PFSK-1 (cell line): ENCODE measurements at regions not wholly inside any gene's neighbourhood (a gene's known extent, or its start where the extent isn't known, plus 50 kb on each side); places are given as distances from the start of the nearest gene placed in this dataset.

ENCODE experiments used
- FOXP2 ChIP-seq: optimal IDR thresholded peaks from 2 replicates; pipeline ENCODE3; 2011; ENCODE audit warnings: borderline replicate concordance, control low read depth, inconsistent platforms; ENCODE audit not compliant: insufficient read depth; ENCODE audit errors: extremely low read length, extremely low read depth
- POLR2AphosphoS5 ChIP-seq: IDR thresholded peaks from 2 replicates; pipeline ENCODE4 v1.6.1; 2012; ENCODE audit warnings: low read depth, mild to moderate bottlenecking, control low read depth, low read length, moderate library complexity
- REST ChIP-seq, 2 experiments: IDR thresholded peaks; 2 replicates each; pipeline versions ENCODE4 v1.6.1 to v1.8.0; 2011 to 2012; ENCODE audit warnings: low read depth in 2 of 2, low read length in 2 of 2, control low read depth in 1 of 2, inconsistent platforms in 1 of 2, mild to moderate bottlenecking in 1 of 2, moderate library complexity in 1 of 2; ENCODE audit not compliant: insufficient read depth in 1 of 2
- SIN3A ChIP-seq: IDR thresholded peaks from 2 replicates; pipeline ENCODE4 v1.6.1; 2012; ENCODE audit warnings: mild to moderate bottlenecking, low read length, moderate library complexity, borderline replicate concordance; ENCODE audit not compliant: insufficient read depth
- TAF1 ChIP-seq: IDR thresholded peaks from 2 replicates; pipeline ENCODE4 v1.6.1; 2012; ENCODE audit warnings: low read length, control low read depth, borderline replicate concordance; ENCODE audit not compliant: insufficient read depth

- no peak for TF ChIP-seq TAF1
- TF ChIP-seq FOXP2: peak; percentile 46
- TF ChIP-seq SIN3A: peak; percentile 36; the same call in 1 of the 2 replicates
- TF ChIP-seq POLR2AphosphoS5: no peak
- 0 out of 4 replicates have a peak, but pooled peaks of 1 of the 2 experiments have one; percentile 33 for TF ChIP-seq REST (IDR thresholded peaks at IDR 0.05; ENCODE audit: insufficient read depth in 1 of 2, low read depth in 2 of 2, low read length in 2 of 2)
Observed at GRCh38 chr10:63711867-63712716, 190.9 kb downstream of the REEP3 start.

- TF ChIP-seq SIN3A (no peak), TAF1 (no peak), REST (IDR thresholded peaks at IDR 0.05; ENCODE audit: insufficient read depth in 1 of 2, low read depth in 2 of 2, low read length in 2 of 2) (no peak), POLR2AphosphoS5 (no peak), FOXP2 (no peak)
Observed at GRCh38 chr10:63712717-63713115, 191.5 kb downstream of the REEP3 start.

- peak; percentile 39 for TF ChIP-seq FOXP2
- TF ChIP-seq POLR2AphosphoS5: 0 out of 2 replicates have a peak, but pooled peaks have one; percentile 18
- TF ChIP-seq SIN3A: 0 out of 2 replicates have a peak, but pooled peaks have one; percentile 35
- no peak for TF ChIP-seq TAF1
Observed at GRCh38 chr10:63713191-63714144, 192.3 kb downstream of the REEP3 start.

GRCh38 chr10:63716016-63716580 is 194.9 kb downstream of the REEP3 start:
- TF ChIP-seq REST (IDR thresholded peaks at IDR 0.05; ENCODE audit: insufficient read depth in 1 of 2, low read depth in 2 of 2, low read length in 2 of 2) (no peak), FOXP2 (no peak)

- TF ChIP-seq FOXP2 (no peak), TAF1 (no peak), POLR2AphosphoS5 (no peak), REST (IDR thresholded peaks at IDR 0.05; ENCODE audit: insufficient read depth in 1 of 2, low read depth in 2 of 2, low read length in 2 of 2) (no peak), SIN3A (no peak)
Observed at GRCh38 chr10:63717027-63717715, 196.0 kb downstream of the REEP3 start.
